ENCODE measurements at regions not wholly inside any gene's neighbourhood (a gene's known extent, or its start where the extent isn't known, plus 50 kb on each side); places are given as distances from the start of the nearest gene placed in this dataset.
A peak's percentile ranks its signal among the peaks of the same experiment; 100 is the strongest.

DNA sequence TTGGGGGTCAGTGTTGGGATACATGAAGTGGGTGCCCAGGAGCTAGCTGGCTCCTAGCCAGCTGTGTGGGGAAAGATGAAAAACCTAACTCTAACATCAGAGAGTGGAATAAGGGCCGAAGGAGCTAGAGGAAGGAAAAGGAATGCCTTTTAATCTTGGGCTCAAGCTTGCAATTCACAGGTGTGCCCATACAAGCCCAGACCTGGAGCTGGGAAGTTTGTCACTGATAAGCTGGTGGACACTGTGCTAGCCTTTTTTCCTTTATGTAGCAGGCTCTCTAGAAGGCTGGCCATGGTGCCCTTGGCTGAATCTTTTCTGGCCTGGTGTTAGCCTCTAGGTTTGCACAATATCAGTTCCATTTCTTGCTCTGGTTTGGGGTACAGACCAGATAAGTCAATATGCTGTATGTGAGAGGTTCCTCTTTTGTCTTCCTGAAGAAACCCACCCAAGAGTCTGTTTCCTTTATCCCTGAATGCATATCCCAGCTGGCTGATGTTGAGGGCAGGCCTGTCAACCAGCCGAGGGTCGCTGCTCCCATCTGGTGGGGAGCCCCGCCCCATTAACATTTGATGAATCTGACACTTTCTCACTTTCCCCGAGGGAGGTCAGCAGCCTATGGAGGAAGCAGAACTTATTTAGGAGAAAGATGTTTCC, 92.4 kb upstream of the CXCL14 start:
- no peak overlapping the region for H3K4me3 ChIP-seq
- H3K36me3 ChIP-seq = no peaks in the 10 kb centered on the region
- 13% methylated on average over 4 of the region's 5 CpGs for WGBS (ENCODE audit: insufficient coverage, low coverage, low lambda C conversion rate, missing lambda C conversion rate)
- intact Hi-C loops (cut with DNase I) = no loop called here
- DNase-seq (no peak), ATAC-seq (no peak)
- no peak for TF ChIP-seq POLR2A (IDR thresholded peaks at IDR 0.05)
- TF ChIP-seq, protein P1, sequence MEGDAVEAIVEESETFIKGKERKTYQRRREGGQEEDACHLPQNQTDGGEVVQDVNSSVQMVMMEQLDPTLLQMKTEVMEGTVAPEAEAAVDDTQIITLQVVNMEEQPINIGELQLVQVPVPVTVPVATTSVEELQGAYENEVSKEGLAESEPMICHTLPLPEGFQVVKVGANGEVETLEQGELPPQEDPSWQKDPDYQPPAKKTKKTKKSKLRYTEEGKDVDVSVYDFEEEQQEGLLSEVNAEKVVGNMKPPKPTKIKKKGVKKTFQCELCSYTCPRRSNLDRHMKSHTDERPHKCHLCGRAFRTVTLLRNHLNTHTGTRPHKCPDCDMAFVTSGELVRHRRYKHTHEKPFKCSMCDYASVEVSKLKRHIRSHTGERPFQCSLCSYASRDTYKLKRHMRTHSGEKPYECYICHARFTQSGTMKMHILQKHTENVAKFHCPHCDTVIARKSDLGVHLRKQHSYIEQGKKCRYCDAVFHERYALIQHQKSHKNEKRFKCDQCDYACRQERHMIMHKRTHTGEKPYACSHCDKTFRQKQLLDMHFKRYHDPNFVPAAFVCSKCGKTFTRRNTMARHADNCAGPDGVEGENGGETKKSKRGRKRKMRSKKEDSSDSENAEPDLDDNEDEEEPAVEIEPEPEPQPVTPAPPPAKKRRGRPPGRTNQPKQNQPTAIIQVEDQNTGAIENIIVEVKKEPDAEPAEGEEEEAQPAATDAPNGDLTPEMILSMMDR (IDR thresholded peaks at IDR 0.05) = no peak
- H3K4me1 ChIP-seq = no peaks in the 10 kb centered on the region
- no peaks in the 10 kb centered on the region for H3K27me3 ChIP-seq
- H3K27ac ChIP-seq = no peak overlapping the region
- no peaks in the 10 kb centered on the region for H3K9me3 ChIP-seq

DNA sequence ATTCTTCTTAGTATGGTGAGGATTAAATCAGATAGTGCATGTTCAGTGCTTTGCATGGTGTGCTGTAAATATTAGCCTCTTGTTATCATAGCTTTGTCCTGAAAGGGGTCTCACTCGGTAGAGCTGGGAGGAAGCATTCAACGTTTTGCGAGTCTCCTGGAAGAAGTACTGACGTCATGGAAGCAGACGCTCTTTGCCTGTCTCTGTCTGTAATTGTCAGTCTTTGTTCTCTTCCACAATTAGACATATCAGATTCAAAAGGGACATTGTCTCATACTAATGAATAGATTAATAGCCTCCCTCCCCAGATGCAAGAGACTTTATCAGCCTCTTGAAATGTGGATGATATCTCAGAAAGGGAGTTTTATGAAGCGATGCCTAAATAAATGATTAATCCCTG, 91.8 kb upstream of the CXCL14 start:
- DNase-seq (no peak), ATAC-seq (no peak)
- 81% methylated on average over 6 of the region's 6 CpGs for WGBS (ENCODE audit: insufficient coverage, low coverage, low lambda C conversion rate, missing lambda C conversion rate)
- H3K9me3 ChIP-seq = no peaks in the 10 kb centered on the region
- no peak overlapping the region for H3K4me3 ChIP-seq
- TF ChIP-seq, protein P1 (IDR thresholded peaks at IDR 0.05) = no peak
- no peak for TF ChIP-seq POLR2A (IDR thresholded peaks at IDR 0.05)
- no peaks in the 10 kb centered on the region for H3K27me3 ChIP-seq
- no peaks in the 10 kb centered on the region for H3K4me1 ChIP-seq
- no peaks in the 10 kb centered on the region for H3K36me3 ChIP-seq
- no peak overlapping the region for H3K27ac ChIP-seq
- intact Hi-C loops (cut with DNase I) = no loop called here

GRCh38 chr5:135669416-135669815, 90.6 kb upstream of the CXCL14 start:
- WGBS (ENCODE audit: insufficient coverage, low coverage, low lambda C conversion rate, missing lambda C conversion rate) = 67% methylated on average over 1 of the region's 2 CpGs
- H3K4me1 ChIP-seq = no peaks in the 10 kb centered on the region
- TF ChIP-seq POLR2A (IDR thresholded peaks at IDR 0.05) = no peak
- TF ChIP-seq, protein P1 (IDR thresholded peaks at IDR 0.05) = no peak
- H3K27me3 ChIP-seq = no peaks in the 10 kb centered on the region
- DNase-seq (no peak), ATAC-seq (no peak)
- no peaks in the 10 kb centered on the region for H3K9me3 ChIP-seq
- no peak overlapping the region for H3K4me3 ChIP-seq
- no peaks in the 10 kb centered on the region for H3K36me3 ChIP-seq
- intact Hi-C loops (cut with DNase I) = no loop called here
- no peak overlapping the region for H3K27ac ChIP-seq

DNA sequence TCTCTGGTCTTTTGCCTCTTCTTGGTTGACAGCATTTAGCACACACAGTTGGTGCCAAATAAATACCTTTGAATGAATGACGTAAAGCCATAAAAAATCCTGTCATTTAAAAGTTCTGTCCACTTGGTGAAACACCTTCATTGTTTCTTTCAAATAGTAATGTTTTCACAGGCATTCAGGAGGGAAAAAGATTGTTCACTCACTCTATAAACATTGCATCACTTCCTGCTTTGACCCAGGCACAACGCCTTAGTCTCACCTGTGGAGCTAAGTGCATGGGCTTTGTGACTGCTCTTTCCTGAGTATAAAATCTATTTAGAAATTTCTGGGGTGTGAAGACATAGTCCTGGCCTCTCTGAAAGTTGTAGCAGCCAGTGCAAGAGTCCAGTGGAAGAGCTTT, 88.9 kb upstream of the CXCL14 start:
- H3K27me3 ChIP-seq = no peaks in the 10 kb centered on the region
- no peaks in the 10 kb centered on the region for H3K4me1 ChIP-seq
- TF ChIP-seq, protein P1 (IDR thresholded peaks at IDR 0.05) = no peak
- no peak for TF ChIP-seq POLR2A (IDR thresholded peaks at IDR 0.05)
- no peak overlapping the region for H3K4me3 ChIP-seq
- intact Hi-C loops (cut with DNase I) = no loop called here
- no peak overlapping the region for H3K27ac ChIP-seq
- DNase-seq (no peak), ATAC-seq (peak in 2 of 4 donors; percentile 53 to 70)
- 46% methylated on average over 2 of the region's 2 CpGs for WGBS (ENCODE audit: insufficient coverage, low coverage, low lambda C conversion rate, missing lambda C conversion rate)
- H3K36me3 ChIP-seq = no peaks in the 10 kb centered on the region
- H3K9me3 ChIP-seq = no peaks in the 10 kb centered on the region

DNA sequence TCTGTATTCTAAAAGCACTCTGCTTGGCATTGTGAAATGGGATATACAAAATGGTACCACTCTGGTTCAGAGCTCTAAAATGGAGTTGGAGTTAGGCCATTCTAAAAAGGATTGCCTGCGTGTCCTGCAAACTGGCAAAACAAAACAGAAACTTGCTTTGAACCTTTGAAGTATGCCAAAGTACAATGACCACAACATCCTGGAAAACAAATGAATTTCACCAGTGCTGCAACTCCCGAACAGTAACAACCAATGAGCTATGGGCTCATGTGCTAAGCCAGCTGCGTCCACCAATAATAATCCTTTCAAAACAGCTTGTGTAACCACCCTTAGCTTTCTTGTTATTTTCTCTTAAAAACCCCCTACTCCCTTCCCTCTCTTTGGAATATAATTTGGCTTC, 88.4 kb upstream of the CXCL14 start:
- ATAC-seq = peak in 2 of 4 donors; percentile 21 to 48
- TF ChIP-seq, protein P1 (IDR thresholded peaks at IDR 0.05) = no peak
- TF ChIP-seq POLR2A (IDR thresholded peaks at IDR 0.05) = no peak
- Histone ChIP-seq H3K4me3 (no peak overlapping the region), H3K27me3 (no peaks in the 10 kb centered on the region), H3K36me3 (no peaks in the 10 kb centered on the region), H3K9me3 (no peaks in the 10 kb centered on the region), H3K4me1 (no peaks in the 10 kb centered on the region), H3K27ac (no peak overlapping the region)
- no peak for DNase-seq
- WGBS (ENCODE audit: insufficient coverage, low coverage, low lambda C conversion rate, missing lambda C conversion rate) = 56% methylated on average over 3 of the region's 3 CpGs
- intact Hi-C loops (cut with DNase I) = no loop called here
